Right lobe of liver (tissue), 6 donors: ENCODE measurements at regions not wholly inside any gene's neighbourhood (a gene's known extent, or its start where the extent isn't known, plus 50 kb on each side); places are given as distances from the start of the nearest gene placed in this dataset.
"Not testable (repeated sequence)": the region's sequence is repeated elsewhere in the genome, so short reads cannot be mapped to it uniquely, and the experiment has no call there.

Experiments
- ATAC-seq, 4 donors: fragments of 200-7000 bp; cut with Tn5 transposase; one replicate each; pipeline ENCODE4 v1.9.1; 2020; ENCODE audit warnings: mild to moderate bottlenecking in 4 of 4, moderate library complexity in 4 of 4
- DNase-seq, 3 donors: peaks; one replicate each; pipeline ENCODE4 v3.0.0-alpha.2; 2020
- H3K27ac ChIP-seq, 3 donors: fragments of 200-600 bp; one replicate each; pipeline ENCODE4 v1.8.0; 2022
- H3K27me3 ChIP-seq, 2 donors: fragments of 200-600 bp; one replicate each; pipeline ENCODE4 v1.8.0; 2022
- H3K36me3 ChIP-seq, 4 donors: fragments of 200-600 bp; sonication (generic) in 1 of 4; one replicate each; pipeline versions ENCODE4 v1.5.1 to v1.8.0; 2017 to 2022; ENCODE audit warnings: control low read depth in 1 of 4
- H3K4me1 ChIP-seq, 4 donors: fragments of 200-600 bp; sonication (generic) in 1 of 4; one replicate each; pipeline versions ENCODE4 v1.5.1 to v1.8.0; 2017 to 2022; ENCODE audit warnings: control low read depth in 1 of 4
- H3K4me3 ChIP-seq, 3 donors: fragments of 200-600 bp; one replicate each; pipeline ENCODE4 v1.8.0; 2022
- H3K9me3 ChIP-seq, 4 donors: fragments of 200-600 bp; sonication (generic) in 1 of 4; one replicate each; pipeline versions ENCODE4 v1.5.1 to v1.8.0; 2017 to 2022; ENCODE audit warnings: control low read depth in 1 of 4
- CTCF ChIP-seq, 4 donors: fragments of 200-600 bp in 3 of 4; fragments of 450-650 bp in 1 of 4; IDR thresholded peaks; one replicate each; pipeline versions ENCODE4 v1.5.1 to v1.8.0; 2016 to 2022; ENCODE audit warnings: antibody characterized with exemption in 4 of 4, mild to moderate bottlenecking in 2 of 4
- POLR2A ChIP-seq: fragments of 450-650 bp; IDR thresholded peaks from one replicate; pipeline ENCODE4 v1.6.1; 2017; ENCODE audit warnings: antibody characterized with exemption, mild to moderate bottlenecking
- WGBS: methylation state at CpG from one replicate; pipeline ENCODE4 v1.1.6; 2018; ENCODE audit warnings: low coverage, low lambda C conversion rate; ENCODE audit not compliant: insufficient coverage; ENCODE audit errors: missing lambda C conversion rate; 5-methylcytosine and 5-hydroxymethylcytosine counted together
- intact Hi-C, 2 donors: fragments of 100-400 bp; cut with DNase I; formaldehyde crosslinking; loops; one replicate each; pipeline versions ENCODE4 v1.11.2 to v1.14.1; 2022
- donor health status: DM: no; HTN: yes; CAD: no.
- donor health status: DM: no; HTN: no; CAD: no.
- donor health status: DM: no; HTN: no; CAD: no.
- donor health status: DM: no; HTN: yes; CAD: no.
- donor health status: DM: no; HTN: yes; CAD: no.

DNA sequence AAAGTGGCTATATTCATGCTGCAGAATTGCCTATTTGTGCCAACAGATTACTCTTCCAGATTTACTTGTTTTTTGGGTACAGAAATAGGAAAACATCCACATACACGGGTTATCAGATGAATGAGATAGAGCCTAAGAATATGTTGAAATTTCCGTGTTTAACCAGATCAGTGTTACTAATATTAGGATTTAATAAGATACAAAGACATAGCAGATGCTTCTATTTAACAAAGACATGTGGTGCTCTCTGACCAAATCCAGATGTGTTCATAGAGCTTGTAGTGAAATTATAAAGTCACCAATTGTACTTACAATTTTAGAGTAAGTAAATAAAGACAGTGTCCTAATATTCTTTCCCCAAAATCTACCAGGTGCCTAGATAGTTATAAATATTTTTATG lies 208.0 kb downstream of the CASP12 start:
- Histone ChIP-seq H3K27me3 (no peaks in the 10 kb centered on the region), H3K9me3 (no peaks in the 10 kb centered on the region), H3K27ac (no peak overlapping the region), H3K36me3 (no peaks in the 10 kb centered on the region), H3K4me1 (no peaks in the 10 kb centered on the region), H3K4me3 (no peak overlapping the region)
- ATAC-seq = no peak
- no peak for TF ChIP-seq POLR2A
- TF ChIP-seq CTCF (IDR thresholded peaks at IDR 0.05) = no peak
- no peak for DNase-seq
- intact Hi-C loops = no loop called here
- 29% methylated on average over 2 of the region's 2 CpGs for WGBS

GRCh38 chr11:104688731-104689130 lies 209.5 kb downstream of the CASP12 start:
- no peaks in the 10 kb centered on the region for H3K36me3 ChIP-seq
- DNase-seq (no peak), ATAC-seq (no peak)
- no peak for TF ChIP-seq POLR2A
- TF ChIP-seq CTCF (IDR thresholded peaks at IDR 0.05) = no peak
- 31% methylated on average over 4 of the region's 4 CpGs for WGBS
- no peaks in the 10 kb centered on the region for H3K9me3 ChIP-seq
- intact Hi-C loops = no loop called here
- H3K4me3 ChIP-seq = no peak overlapping the region
- no peaks in the 10 kb centered on the region for H3K4me1 ChIP-seq
- no peaks in the 10 kb centered on the region for H3K27me3 ChIP-seq
- no peak overlapping the region for H3K27ac ChIP-seq

GRCh38 chr11:104682206-104682605 lies 216.1 kb downstream of the CASP12 start:
- Histone ChIP-seq H3K36me3 (no peaks in the 10 kb centered on the region), H3K9me3 (no peaks in the 10 kb centered on the region), H3K27me3 (no peaks in the 10 kb centered on the region), H3K4me1 (no peaks in the 10 kb centered on the region), H3K4me3 (no peak overlapping the region), H3K27ac (no peak overlapping the region)
- ATAC-seq (no peak), DNase-seq (no peak)
- intact Hi-C loops = no loop called here
- 73% methylated on average over 1 of the region's 1 CpG for WGBS
- TF ChIP-seq CTCF (IDR thresholded peaks at IDR 0.05) = no peak
- no peak for TF ChIP-seq POLR2A

DNA sequence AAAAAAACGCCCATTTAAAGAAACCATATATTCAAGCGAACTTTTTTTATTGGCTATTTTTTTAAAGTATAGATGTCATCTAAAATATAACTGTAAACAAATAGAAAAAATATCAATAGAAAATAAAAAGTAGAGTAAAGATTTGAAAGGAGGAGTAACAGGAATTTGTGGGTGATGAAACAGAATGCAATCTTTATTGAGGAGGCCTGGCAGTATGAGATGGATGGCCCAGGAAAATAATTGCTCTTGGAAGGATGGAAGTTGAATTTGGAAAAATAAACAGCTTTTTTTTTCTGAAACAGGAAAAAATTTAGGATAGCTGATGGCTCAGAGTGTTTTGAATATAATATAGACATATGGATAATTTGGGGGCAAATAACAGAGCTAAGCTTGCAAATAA lies 219.0 kb downstream of the CASP12 start:
- no peak for TF ChIP-seq CTCF (IDR thresholded peaks at IDR 0.05)
- no peaks in the 10 kb centered on the region for H3K4me1 ChIP-seq
- 52% methylated on average over 2 of the region's 2 CpGs for WGBS
- H3K36me3 ChIP-seq = no peaks in the 10 kb centered on the region
- ATAC-seq = no peak
- DNase-seq = no peak
- intact Hi-C loops = no loop called here
- no peak overlapping the region for H3K27ac ChIP-seq
- H3K4me3 ChIP-seq = no peak overlapping the region
- H3K9me3 ChIP-seq = no peaks in the 10 kb centered on the region
- no peaks in the 10 kb centered on the region for H3K27me3 ChIP-seq

DNA sequence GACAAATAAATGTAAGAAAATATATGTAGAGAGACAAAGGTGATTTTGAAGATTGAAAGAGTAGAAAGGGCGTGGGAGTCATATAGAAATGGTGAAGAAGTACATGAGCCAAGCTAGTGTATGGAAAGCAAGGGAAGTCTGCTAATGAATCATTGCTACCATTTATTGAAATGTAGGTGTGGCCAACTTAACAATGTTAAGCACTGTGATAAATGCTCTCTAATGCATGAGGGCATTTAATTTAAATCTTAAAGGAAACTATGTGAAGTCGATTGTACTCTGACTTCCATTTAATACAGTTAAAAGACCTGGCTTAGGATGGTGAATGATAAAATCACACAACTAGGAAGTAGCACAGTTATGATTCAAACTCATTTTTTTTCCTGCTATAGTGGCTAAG lies 219.9 kb downstream of the CASP12 start:
- no peaks in the 10 kb centered on the region for H3K27me3 ChIP-seq
- DNase-seq (no peak), ATAC-seq (no peak)
- 36% methylated on average over 2 of the region's 2 CpGs for WGBS
- H3K27ac ChIP-seq = no peak overlapping the region
- H3K4me1 ChIP-seq = no peaks in the 10 kb centered on the region
- no peak for TF ChIP-seq POLR2A
- no peak for TF ChIP-seq CTCF (IDR thresholded peaks at IDR 0.05)
- no peaks in the 10 kb centered on the region for H3K36me3 ChIP-seq
- H3K4me3 ChIP-seq = no peak overlapping the region
- intact Hi-C loops = no loop called here
- H3K9me3 ChIP-seq = no peaks in the 10 kb centered on the region

DNA sequence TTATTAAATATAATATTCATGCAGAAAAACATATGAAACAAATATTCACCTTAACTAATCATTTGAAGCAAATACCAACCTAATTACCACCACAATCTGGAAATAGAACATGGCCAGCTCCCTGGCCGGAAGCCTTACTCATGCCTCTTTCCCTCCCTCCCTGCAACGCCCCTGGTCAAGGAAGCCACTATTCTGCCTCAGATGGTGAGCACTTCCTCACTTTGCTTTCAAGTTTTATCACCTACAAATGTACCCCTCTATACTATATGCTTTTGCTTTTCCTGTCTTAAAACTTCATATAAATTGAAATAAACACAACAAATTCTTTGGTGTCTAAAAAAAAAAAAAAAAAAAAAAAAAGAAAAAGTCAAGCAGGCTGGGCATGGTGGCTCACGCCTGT lies 221.2 kb downstream of the CASP12 start:
- H3K4me3 ChIP-seq, ATAC-seq, intact Hi-C loops: not testable (repeated sequence)

More for the DNA sequence above, 221.2 kb downstream of the CASP12 start:
- WGBS = 38% methylated on average over 1 of the region's 3 CpGs
- not testable (repeated sequence) for H3K4me1 ChIP-seq, H3K27ac ChIP-seq, H3K36me3 ChIP-seq, DNase-seq, H3K9me3 ChIP-seq, H3K27me3 ChIP-seq
